Stimulated activated CD4-positive, alpha-beta T cell treated with anti-CD3 and anti-CD28 coated beads, Interleukin-4, amount 100 ng/mL, for 48 hours (primary cell): ENCODE measurements at regions not wholly inside any gene's neighbourhood (a gene's known extent, or its start where the extent isn't known, plus 50 kb on each side); places are given as distances from the start of the nearest gene placed in this dataset.

Experiments used
- DNase-seq, 2 donors: peaks; one replicate each; pipeline ENCODE4 v3.0.0-alpha.2; 2020; ENCODE audit warnings: low read depth in 2 of 2

DNA sequence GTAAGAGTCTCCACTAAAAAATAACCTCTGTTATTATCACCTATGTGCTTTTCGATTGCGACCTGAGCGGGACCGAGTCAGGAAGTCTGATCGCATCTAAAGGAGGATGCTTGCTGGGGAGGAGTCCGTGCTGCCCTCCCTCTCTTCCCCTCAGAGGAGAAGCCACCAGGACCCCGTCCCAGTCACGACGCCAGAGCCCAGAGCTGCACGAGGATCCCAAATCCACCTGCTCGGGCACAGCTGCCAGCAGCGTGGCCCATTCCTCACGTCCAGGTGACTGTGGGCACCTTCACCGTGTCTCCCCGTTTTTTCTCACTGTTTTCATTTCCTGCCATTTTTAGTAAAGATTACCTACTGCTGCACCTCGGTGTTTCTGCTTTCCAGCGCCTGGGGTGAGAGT is 390.3 kb downstream of the BRD1 start:
- no peak for DNase-seq

DNA sequence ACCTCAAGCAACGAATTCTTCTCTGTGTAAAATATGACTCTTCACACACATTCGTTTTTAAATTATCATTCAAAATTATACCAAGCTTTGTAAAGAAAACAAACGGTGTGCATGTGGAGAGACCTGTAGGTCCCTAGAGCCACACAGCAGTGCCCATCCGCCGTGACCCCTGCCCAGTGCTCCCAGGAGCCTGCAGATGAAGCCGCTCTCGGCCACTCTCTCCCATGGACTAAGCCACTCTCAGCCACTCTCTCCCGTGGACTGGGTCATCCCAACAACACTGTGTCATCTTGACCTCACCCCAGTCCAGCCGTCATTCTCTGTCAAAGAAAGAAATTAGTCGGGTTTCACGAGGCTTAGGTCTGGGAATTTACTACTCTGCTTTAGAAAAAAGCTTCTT is 391.6 kb downstream of the BRD1 start:
- no peak for DNase-seq

GRCh38 chr22:49435596-49435995 is 392.1 kb downstream of the BRD1 start:
- no peak for DNase-seq

GRCh38 chr22:49433717-49434611 is 393.7 kb downstream of the BRD1 start:
- DNase-seq: no peak

GRCh38 chr22:49432897-49433443 is 394.7 kb downstream of the BRD1 start:
- DNase-seq: no peak

GRCh38 chr22:49432211-49432896 is 395.3 kb downstream of the BRD1 start:
- no peak for DNase-seq

DNA sequence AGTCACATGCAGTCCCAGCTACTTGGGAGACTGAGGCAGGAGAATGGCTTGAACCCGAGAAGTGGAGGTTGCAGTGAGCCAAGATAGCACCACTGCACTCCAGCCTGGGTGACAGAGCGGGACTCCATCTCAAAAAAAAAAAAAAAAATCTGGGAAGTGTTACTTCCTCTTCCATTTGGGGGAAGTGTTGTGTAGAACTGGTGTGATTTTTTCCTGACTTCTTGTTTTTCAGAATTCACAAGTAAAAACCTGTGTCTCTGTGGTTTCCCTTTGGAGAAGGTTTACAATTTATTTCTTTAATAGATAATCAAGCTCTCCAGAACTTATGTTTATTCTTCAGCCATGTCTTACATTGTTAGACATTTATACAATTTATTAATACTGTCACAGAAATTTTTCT is 396.1 kb downstream of the BRD1 start:
- DNase-seq: no peak

- DNase-seq: no peak
Observed at GRCh38 chr22:49429066-49429465, 398.6 kb downstream of the BRD1 start.

DNA sequence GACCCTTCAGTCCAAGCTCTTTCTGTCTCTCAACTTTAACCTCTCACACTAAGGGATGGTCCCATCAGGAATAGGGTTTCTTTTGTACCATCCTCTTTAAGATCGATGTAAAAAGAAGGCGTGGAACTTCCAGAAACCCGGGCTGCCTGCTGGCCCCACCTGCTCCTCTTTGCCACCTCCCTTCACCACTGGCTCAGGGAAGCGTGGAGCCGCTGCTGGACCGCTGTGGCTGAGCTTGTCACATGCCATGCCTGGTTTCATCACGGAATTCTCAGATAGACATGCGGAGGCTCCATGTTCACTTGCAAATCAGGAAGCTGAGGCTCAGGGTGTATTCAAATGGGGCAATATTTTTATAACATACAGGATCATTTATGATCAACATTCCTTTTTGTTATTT is 399.7 kb downstream of the BRD1 start:
- no peak for DNase-seq

GRCh38 chr22:49427341-49427740 is 400.3 kb downstream of the BRD1 start:
- no peak for DNase-seq

DNA sequence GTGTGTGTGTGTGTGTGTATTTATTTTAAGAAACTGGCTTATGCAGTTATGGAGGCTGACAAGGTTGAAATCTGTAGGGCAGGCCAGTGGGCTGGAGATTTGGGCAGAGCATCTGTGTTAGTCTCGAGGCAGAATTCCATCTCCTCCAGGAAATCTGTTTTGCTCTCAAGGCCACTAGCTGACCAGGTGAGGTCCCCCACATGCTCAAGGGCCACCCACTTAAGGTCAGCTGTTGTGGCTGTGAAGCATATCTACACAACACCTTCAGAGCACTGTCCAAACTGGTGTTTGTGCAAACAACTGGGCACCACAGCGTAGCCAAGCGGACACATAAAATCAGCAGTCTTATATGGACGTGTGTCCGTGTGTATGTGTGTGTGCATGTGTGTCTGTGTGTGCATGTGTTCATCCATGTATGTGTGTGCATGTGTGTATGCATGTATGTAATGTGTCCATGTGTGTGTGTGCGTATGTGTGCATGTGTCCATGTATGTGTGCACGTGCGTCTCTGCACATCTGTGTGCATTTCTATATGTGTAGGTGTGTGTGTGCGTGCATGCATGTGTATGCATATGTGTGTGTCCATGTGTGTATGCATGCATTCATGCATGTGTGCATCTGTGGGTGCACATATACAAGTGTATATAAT is 400.9 kb downstream of the BRD1 start:
- DNase-seq: no peak

DNA sequence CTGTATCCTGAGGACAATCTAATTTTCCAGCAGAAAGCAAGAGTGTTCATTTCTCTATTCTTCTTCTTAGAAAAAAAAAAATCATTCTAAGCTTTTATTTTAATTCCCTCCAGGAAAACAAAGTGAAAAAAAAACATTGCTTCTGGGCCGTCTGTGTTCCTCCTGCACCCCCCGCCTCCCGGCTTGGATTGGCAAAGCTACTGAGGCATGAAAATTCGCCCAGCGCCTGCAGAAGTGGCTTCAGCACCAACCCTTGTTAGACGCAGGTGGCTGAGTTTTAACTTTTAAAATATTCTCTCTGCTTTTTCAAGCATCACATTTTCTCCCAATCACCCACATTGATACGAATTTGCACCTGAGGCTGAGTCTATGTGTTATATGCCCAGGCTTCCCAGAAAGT is 401.6 kb downstream of the BRD1 start:
- no peak for DNase-seq

DNA sequence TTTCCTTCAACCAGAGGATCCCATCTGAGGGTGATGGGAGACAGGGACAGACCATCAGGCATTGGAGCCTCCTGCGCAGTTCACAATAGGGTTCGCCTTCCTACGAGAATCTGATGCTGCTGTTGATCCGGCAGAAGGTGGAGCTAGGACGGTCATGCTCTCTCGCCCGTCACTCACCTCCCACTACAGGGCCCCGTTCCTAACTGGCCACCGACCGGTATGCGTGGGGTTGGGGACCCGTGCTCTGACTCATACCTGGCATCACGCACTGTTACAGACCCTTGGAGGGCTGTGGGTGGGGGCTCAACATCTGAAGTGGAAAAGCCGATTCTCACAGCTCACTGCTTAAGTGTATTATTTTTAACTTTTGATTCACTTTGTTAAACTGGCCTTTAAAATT is 402.3 kb downstream of the BRD1 start:
- no peak for DNase-seq

GRCh38 chr22:49424893-49425270 is 402.8 kb downstream of the BRD1 start:
- no peak for DNase-seq

- no peak for DNase-seq
Observed at GRCh38 chr22:49423125-49423650, 404.5 kb downstream of the BRD1 start.

DNA sequence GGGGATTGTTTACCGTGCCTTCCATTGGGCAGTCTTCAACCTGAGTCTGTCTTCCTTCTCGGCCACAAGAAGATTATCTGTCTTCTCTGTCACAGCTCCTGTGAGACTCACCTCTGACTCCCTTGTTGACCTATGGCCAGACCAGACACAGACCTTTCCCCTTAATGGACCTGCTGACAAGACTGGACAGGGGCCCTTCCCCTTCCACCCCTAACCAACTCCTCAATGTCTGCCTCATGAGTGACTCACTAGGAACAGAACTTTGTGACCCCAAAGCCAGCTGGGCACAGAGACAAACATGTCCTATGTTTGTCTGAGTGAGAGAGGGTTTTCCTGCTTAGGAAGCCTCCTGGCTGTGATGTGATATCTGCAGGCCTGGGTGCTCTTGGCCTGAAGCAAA is 405.0 kb downstream of the BRD1 start:
- DNase-seq: no peak

GRCh38 chr22:49420651-49421050 is 407.0 kb downstream of the BRD1 start:
- no peak for DNase-seq

- DNase-seq: no peak
Observed at GRCh38 chr22:49419661-49420060, 408.0 kb downstream of the BRD1 start.

GRCh38 chr22:49418943-49419342 is 408.7 kb downstream of the BRD1 start:
- no peak for DNase-seq

DNA sequence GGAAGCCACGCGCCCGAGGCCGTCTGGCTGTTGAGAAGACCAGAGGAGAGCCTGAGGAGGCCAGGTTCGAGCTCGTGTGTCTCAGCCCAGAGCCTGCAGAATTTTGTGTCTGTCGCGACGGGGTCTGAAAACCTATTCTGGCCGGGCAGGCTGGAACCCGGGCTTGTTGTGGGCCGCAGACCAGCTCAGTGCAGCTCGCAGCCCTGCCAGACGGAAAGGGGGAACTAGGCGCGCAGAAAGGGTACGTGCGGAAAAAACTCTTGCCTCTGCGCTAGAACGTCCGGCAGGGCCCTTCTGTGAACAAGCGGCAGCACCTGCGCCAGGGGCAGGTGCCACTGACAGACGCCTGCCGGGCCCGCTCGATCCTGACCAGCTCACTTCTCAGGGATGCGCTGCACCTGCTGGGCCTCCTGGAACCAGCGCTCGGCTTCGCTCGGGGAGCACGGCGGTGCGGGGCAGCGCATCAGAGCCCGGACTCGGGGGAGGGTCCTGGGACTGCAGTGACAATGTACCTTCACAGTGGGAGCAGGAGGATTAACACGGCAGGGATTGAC is 409.3 kb downstream of the BRD1 start:
- no peak for DNase-seq

DNA sequence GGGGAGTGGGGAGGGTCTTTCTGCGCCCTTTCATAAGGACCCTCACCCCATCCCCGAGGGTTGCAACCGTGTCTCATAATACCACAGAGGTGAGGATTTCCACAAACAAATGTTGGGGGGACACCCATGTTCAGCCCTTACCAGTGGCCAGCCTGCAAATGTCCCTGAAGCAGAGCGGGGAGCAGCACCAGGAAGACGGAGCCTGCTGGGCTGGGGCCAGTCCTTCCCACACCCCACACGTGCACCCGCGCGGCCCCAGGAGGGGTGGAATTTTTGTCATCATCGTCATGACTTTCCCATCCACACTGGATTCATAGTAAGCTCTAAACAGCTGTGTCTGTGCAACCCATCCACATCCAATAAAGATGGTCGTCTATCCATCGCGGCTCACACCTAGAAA is 409.8 kb downstream of the BRD1 start:
- DNase-seq: no peak

DNA sequence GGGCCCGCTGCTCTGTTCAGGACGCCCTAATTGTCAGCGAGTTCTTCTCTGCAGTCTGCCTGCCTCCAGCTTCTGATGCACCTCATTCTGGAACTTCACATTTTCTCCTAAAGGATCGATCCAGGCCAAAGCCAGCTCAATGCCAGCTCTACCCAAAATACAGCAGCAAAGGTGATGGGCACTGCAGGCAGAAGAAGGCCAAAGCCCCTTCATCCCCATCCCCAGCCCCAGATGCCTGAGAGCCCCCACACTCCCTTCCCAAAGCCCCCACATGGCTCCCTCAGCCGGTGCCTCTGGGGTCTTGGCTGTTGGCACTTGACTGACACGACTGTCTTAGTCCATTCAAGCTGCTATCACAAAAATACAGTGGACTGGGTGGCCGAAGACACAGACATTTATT is 410.3 kb downstream of the BRD1 start:
- no peak for DNase-seq
